ENCODE measurements at regions not wholly inside any gene's neighbourhood (a gene's known extent, or its start where the extent isn't known, plus 50 kb on each side); places are given as distances from the start of the nearest gene placed in this dataset.
A peak's percentile ranks its signal among the peaks of the same experiment; 100 is the strongest.
"Not testable (repeated sequence)": the region's sequence is repeated elsewhere in the genome, so short reads cannot be mapped to it uniquely, and the experiment has no call there.

GRCh38 chr10:11691319-11691755, 50.8 kb upstream of the ECHDC3 start:
- no peak for DNase-seq (ENCODE audit: low read depth)

GRCh38 chr10:11689945-11690736, 52.0 kb upstream of the ECHDC3 start:
- no peak for DNase-seq (ENCODE audit: low read depth)

GRCh38 chr10:11688448-11688795, 53.8 kb upstream of the ECHDC3 start:
- not testable (repeated sequence) for DNase-seq (ENCODE audit: low read depth)

GRCh38 chr10:11687779-11688447, 54.3 kb upstream of the ECHDC3 start:
- no peak for DNase-seq (ENCODE audit: low read depth)

- no peak for DNase-seq (ENCODE audit: low read depth)
Measured at GRCh38 chr10:11687357-11687771, 54.8 kb upstream of the ECHDC3 start.

GRCh38 chr10:11685787-11686218, 56.4 kb upstream of the ECHDC3 start:
- peak; percentile 55 for DNase-seq (ENCODE audit: low read depth)

- peak; percentile 38 for DNase-seq (ENCODE audit: low read depth)
Measured at GRCh38 chr10:11684717-11685645, 57.2 kb upstream of the ECHDC3 start.

- DNase-seq (ENCODE audit: low read depth), result peak; percentile 3
Measured at GRCh38 chr10:11684341-11684716, 57.9 kb upstream of the ECHDC3 start.

GRCh38 chr10:11683529-11684320, 58.5 kb upstream of the ECHDC3 start:
- no peak for DNase-seq (ENCODE audit: low read depth)

GRCh38 chr10:11682851-11683250, 59.3 kb upstream of the ECHDC3 start:
- DNase-seq (ENCODE audit: low read depth), result no peak

- DNase-seq (ENCODE audit: low read depth), result no peak
Measured at GRCh38 chr10:11682267-11682683, 59.9 kb upstream of the ECHDC3 start.

GRCh38 chr10:11680496-11680895, 61.7 kb upstream of the ECHDC3 start:
- DNase-seq (ENCODE audit: low read depth), result no peak

GRCh38 chr10:11679946-11680345, 62.2 kb upstream of the ECHDC3 start:
- no peak for DNase-seq (ENCODE audit: low read depth)

GRCh38 chr10:11678074-11678793, 63.9 kb upstream of the ECHDC3 start:
- DNase-seq (ENCODE audit: low read depth), result no peak

- DNase-seq (ENCODE audit: low read depth), result no peak
Measured at GRCh38 chr10:11677480-11677879, 64.7 kb upstream of the ECHDC3 start.

- no peak for DNase-seq (ENCODE audit: low read depth)
Measured at GRCh38 chr10:11673346-11674280, 62.2 kb upstream of the USP6NL start.

GRCh38 chr10:11672836-11673235, 61.4 kb upstream of the USP6NL start:
- no peak for DNase-seq (ENCODE audit: low read depth)

GRCh38 chr10:11670381-11670780, 58.9 kb upstream of the USP6NL start:
- no peak for DNase-seq (ENCODE audit: low read depth)

GRCh38 chr10:11668847-11669610, 57.6 kb upstream of the USP6NL start:
- DNase-seq (ENCODE audit: low read depth), result no peak
